ENCODE measurements at regions not wholly inside any gene's neighbourhood (a gene's known extent, or its start where the extent isn't known, plus 50 kb on each side); places are given as distances from the start of the nearest gene placed in this dataset.
"Not testable (repeated sequence)": the region's sequence is repeated elsewhere in the genome, so short reads cannot be mapped to it uniquely, and the experiment has no call there.

- H3K36me3 ChIP-seq (ENCODE audit: control insufficient read depth in 2 of 2, insufficient read depth in 2 of 2, low read length in 2 of 2); H3K9ac ChIP-seq (ENCODE audit: low read length in 2 of 2); H3K27me3 ChIP-seq (ENCODE audit: control insufficient read depth in 1 of 2, insufficient read depth in 2 of 2, low read length in 2 of 2); H3K4me3 ChIP-seq (ENCODE audit: low read length in 2 of 2); H3K27ac ChIP-seq (ENCODE audit: low read length); H3K9me3 ChIP-seq (ENCODE audit: control insufficient read depth in 2 of 2, low read length in 2 of 2); H3K4me1 ChIP-seq (ENCODE audit: control insufficient read depth, insufficient read depth, low read length): not testable (repeated sequence)
Measured at GRCh38 chr4:186873095-186873494, 149.4 kb upstream of the FAT1 start.

GRCh38 chr4:186875476-186875875 is 151.8 kb upstream of the FAT1 start:
- Histone ChIP-seq H3K27me3 (ENCODE audit: control insufficient read depth in 1 of 2, insufficient read depth in 2 of 2, low read length in 2 of 2) (no peaks in the 10 kb centered on the region), H3K27ac (ENCODE audit: low read length) (no peak overlapping the region), H3K4me3 (ENCODE audit: low read length in 2 of 2) (no peak overlapping the region), H3K9me3 (ENCODE audit: control insufficient read depth in 2 of 2, low read length in 2 of 2) (peaks cover 0 to 4% of the 10 kb centered on the region in 2 donors), H3K9ac (ENCODE audit: low read length in 2 of 2) (no peak overlapping the region), H3K36me3 (ENCODE audit: control insufficient read depth in 2 of 2, insufficient read depth in 2 of 2, low read length in 2 of 2) (no peaks in the 10 kb centered on the region), H3K4me1 (ENCODE audit: control insufficient read depth, insufficient read depth, low read length) (no peaks in the 10 kb centered on the region)

GRCh38 chr4:186876961-186877626 is 153.4 kb upstream of the FAT1 start:
- no peak overlapping the region for H3K9ac ChIP-seq (ENCODE audit: low read length in 2 of 2)
- H3K4me3 ChIP-seq (ENCODE audit: low read length in 2 of 2): no peak overlapping the region
- H3K27me3 ChIP-seq (ENCODE audit: control insufficient read depth in 1 of 2, insufficient read depth in 2 of 2, low read length in 2 of 2): no peaks in the 10 kb centered on the region
- no peaks in the 10 kb centered on the region for H3K36me3 ChIP-seq (ENCODE audit: control insufficient read depth in 2 of 2, insufficient read depth in 2 of 2, low read length in 2 of 2)
- no peaks in the 10 kb centered on the region for H3K4me1 ChIP-seq (ENCODE audit: control insufficient read depth, insufficient read depth, low read length)
- H3K27ac ChIP-seq (ENCODE audit: low read length): no peak overlapping the region
- H3K9me3 ChIP-seq (ENCODE audit: control insufficient read depth in 2 of 2, low read length in 2 of 2): peaks cover 0 to 4% of the 10 kb centered on the region in 2 donors

- H3K9me3 ChIP-seq (ENCODE audit: control insufficient read depth in 2 of 2, low read length in 2 of 2): no peaks in the 10 kb centered on the region
- H3K27me3 ChIP-seq (ENCODE audit: control insufficient read depth in 1 of 2, insufficient read depth in 2 of 2, low read length in 2 of 2): no peaks in the 10 kb centered on the region
- no peak overlapping the region for H3K4me3 ChIP-seq (ENCODE audit: low read length in 2 of 2)
- no peak overlapping the region for H3K27ac ChIP-seq (ENCODE audit: low read length)
- H3K36me3 ChIP-seq (ENCODE audit: control insufficient read depth in 2 of 2, insufficient read depth in 2 of 2, low read length in 2 of 2): no peaks in the 10 kb centered on the region
- no peaks in the 10 kb centered on the region for H3K4me1 ChIP-seq (ENCODE audit: control insufficient read depth, insufficient read depth, low read length)
- no peak overlapping the region for H3K9ac ChIP-seq (ENCODE audit: low read length in 2 of 2)
Measured at GRCh38 chr4:186878203-186878776, 154.6 kb upstream of the FAT1 start.

- no peak overlapping the region for H3K4me3 ChIP-seq (ENCODE audit: low read length in 2 of 2)
- no peaks in the 10 kb centered on the region for H3K4me1 ChIP-seq (ENCODE audit: control insufficient read depth, insufficient read depth, low read length)
- no peaks in the 10 kb centered on the region for H3K9me3 ChIP-seq (ENCODE audit: control insufficient read depth in 2 of 2, low read length in 2 of 2)
- H3K27me3 ChIP-seq (ENCODE audit: control insufficient read depth in 1 of 2, insufficient read depth in 2 of 2, low read length in 2 of 2): no peaks in the 10 kb centered on the region
- no peak overlapping the region for H3K27ac ChIP-seq (ENCODE audit: low read length)
- H3K36me3 ChIP-seq (ENCODE audit: control insufficient read depth in 2 of 2, insufficient read depth in 2 of 2, low read length in 2 of 2): no peaks in the 10 kb centered on the region
- H3K9ac ChIP-seq (ENCODE audit: low read length in 2 of 2): no peak overlapping the region
Measured at GRCh38 chr4:186881521-186882220, 158.0 kb upstream of the FAT1 start.

GRCh38 chr4:186882293-186882692 is 158.6 kb upstream of the FAT1 start:
- Histone ChIP-seq H3K27ac (ENCODE audit: low read length) (no peak overlapping the region), H3K4me3 (ENCODE audit: low read length in 2 of 2) (no peak overlapping the region), H3K9me3 (ENCODE audit: control insufficient read depth in 2 of 2, low read length in 2 of 2) (no peaks in the 10 kb centered on the region), H3K27me3 (ENCODE audit: control insufficient read depth in 1 of 2, insufficient read depth in 2 of 2, low read length in 2 of 2) (no peaks in the 10 kb centered on the region), H3K36me3 (ENCODE audit: control insufficient read depth in 2 of 2, insufficient read depth in 2 of 2, low read length in 2 of 2) (no peaks in the 10 kb centered on the region), H3K4me1 (ENCODE audit: control insufficient read depth, insufficient read depth, low read length) (no peaks in the 10 kb centered on the region), H3K9ac (ENCODE audit: low read length in 2 of 2) (no peak overlapping the region)

GRCh38 chr4:186885289-186885688 is 161.6 kb upstream of the FAT1 start:
- Histone ChIP-seq H3K27me3 (ENCODE audit: control insufficient read depth in 1 of 2, insufficient read depth in 2 of 2, low read length in 2 of 2) (no peaks in the 10 kb centered on the region), H3K4me3 (ENCODE audit: low read length in 2 of 2) (no peak overlapping the region), H3K4me1 (ENCODE audit: control insufficient read depth, insufficient read depth, low read length) (no peaks in the 10 kb centered on the region), H3K36me3 (ENCODE audit: control insufficient read depth in 2 of 2, insufficient read depth in 2 of 2, low read length in 2 of 2) (no peaks in the 10 kb centered on the region), H3K9ac (ENCODE audit: low read length in 2 of 2) (no peak overlapping the region), H3K9me3 (ENCODE audit: control insufficient read depth in 2 of 2, low read length in 2 of 2) (no peaks in the 10 kb centered on the region), H3K27ac (ENCODE audit: low read length) (no peak overlapping the region)

GRCh38 chr4:186886759-186887158 is 163.1 kb upstream of the FAT1 start:
- H3K27ac ChIP-seq (ENCODE audit: low read length): no peak overlapping the region
- no peak overlapping the region for H3K4me3 ChIP-seq (ENCODE audit: low read length in 2 of 2)
- no peaks in the 10 kb centered on the region for H3K9me3 ChIP-seq (ENCODE audit: control insufficient read depth in 2 of 2, low read length in 2 of 2)
- H3K27me3 ChIP-seq (ENCODE audit: control insufficient read depth in 1 of 2, insufficient read depth in 2 of 2, low read length in 2 of 2): no peaks in the 10 kb centered on the region
- H3K36me3 ChIP-seq (ENCODE audit: control insufficient read depth in 2 of 2, insufficient read depth in 2 of 2, low read length in 2 of 2): no peaks in the 10 kb centered on the region
- no peak overlapping the region for H3K9ac ChIP-seq (ENCODE audit: low read length in 2 of 2)
- H3K4me1 ChIP-seq (ENCODE audit: control insufficient read depth, insufficient read depth, low read length): no peaks in the 10 kb centered on the region

- Histone ChIP-seq H3K27ac (ENCODE audit: low read length) (no peak overlapping the region), H3K9ac (ENCODE audit: low read length in 2 of 2) (no peak overlapping the region), H3K36me3 (ENCODE audit: control insufficient read depth in 2 of 2, insufficient read depth in 2 of 2, low read length in 2 of 2) (no peaks in the 10 kb centered on the region), H3K27me3 (ENCODE audit: control insufficient read depth in 1 of 2, insufficient read depth in 2 of 2, low read length in 2 of 2) (no peaks in the 10 kb centered on the region), H3K4me1 (ENCODE audit: control insufficient read depth, insufficient read depth, low read length) (no peaks in the 10 kb centered on the region), H3K9me3 (ENCODE audit: control insufficient read depth in 2 of 2, low read length in 2 of 2) (no peaks in the 10 kb centered on the region), H3K4me3 (ENCODE audit: low read length in 2 of 2) (no peak overlapping the region)
Measured at GRCh38 chr4:186887291-186887700, 163.6 kb upstream of the FAT1 start.

GRCh38 chr4:186887752-186888151 is 164.1 kb upstream of the FAT1 start:
- no peak overlapping the region for H3K27ac ChIP-seq (ENCODE audit: low read length)
- no peaks in the 10 kb centered on the region for H3K9me3 ChIP-seq (ENCODE audit: control insufficient read depth in 2 of 2, low read length in 2 of 2)
- H3K9ac ChIP-seq (ENCODE audit: low read length in 2 of 2): no peak overlapping the region
- no peaks in the 10 kb centered on the region for H3K36me3 ChIP-seq (ENCODE audit: control insufficient read depth in 2 of 2, insufficient read depth in 2 of 2, low read length in 2 of 2)
- H3K4me1 ChIP-seq (ENCODE audit: control insufficient read depth, insufficient read depth, low read length): no peaks in the 10 kb centered on the region
- H3K4me3 ChIP-seq (ENCODE audit: low read length in 2 of 2): no peak overlapping the region
- no peaks in the 10 kb centered on the region for H3K27me3 ChIP-seq (ENCODE audit: control insufficient read depth in 1 of 2, insufficient read depth in 2 of 2, low read length in 2 of 2)
